ENCODE measurements at regions not wholly inside any gene's neighbourhood (a gene's known extent, or its start where the extent isn't known, plus 50 kb on each side); places are given as distances from the start of the nearest gene placed in this dataset.

DNA sequence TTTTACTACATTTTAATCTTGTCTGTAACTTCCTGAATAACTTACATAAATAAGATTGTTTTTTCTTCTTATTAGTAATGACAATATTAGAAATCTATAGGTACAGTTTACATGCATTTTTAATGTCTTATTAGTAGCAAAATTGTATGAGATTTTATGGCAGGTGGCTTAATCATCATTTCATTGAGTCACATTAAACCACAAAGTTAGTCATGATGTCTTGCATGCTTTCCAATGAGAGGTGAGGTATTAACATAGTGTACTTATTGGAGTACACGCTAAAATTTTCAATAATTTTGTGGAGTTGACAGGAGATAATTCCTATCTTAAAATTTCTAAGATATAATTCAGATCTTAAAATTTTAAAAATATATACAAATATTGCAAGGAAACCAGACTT, 989.6 kb upstream of the ARRDC3 start:
- TF ChIP-seq, protein P1, sequence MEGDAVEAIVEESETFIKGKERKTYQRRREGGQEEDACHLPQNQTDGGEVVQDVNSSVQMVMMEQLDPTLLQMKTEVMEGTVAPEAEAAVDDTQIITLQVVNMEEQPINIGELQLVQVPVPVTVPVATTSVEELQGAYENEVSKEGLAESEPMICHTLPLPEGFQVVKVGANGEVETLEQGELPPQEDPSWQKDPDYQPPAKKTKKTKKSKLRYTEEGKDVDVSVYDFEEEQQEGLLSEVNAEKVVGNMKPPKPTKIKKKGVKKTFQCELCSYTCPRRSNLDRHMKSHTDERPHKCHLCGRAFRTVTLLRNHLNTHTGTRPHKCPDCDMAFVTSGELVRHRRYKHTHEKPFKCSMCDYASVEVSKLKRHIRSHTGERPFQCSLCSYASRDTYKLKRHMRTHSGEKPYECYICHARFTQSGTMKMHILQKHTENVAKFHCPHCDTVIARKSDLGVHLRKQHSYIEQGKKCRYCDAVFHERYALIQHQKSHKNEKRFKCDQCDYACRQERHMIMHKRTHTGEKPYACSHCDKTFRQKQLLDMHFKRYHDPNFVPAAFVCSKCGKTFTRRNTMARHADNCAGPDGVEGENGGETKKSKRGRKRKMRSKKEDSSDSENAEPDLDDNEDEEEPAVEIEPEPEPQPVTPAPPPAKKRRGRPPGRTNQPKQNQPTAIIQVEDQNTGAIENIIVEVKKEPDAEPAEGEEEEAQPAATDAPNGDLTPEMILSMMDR (conservative IDR thresholded peaks at IDR 0.05), result no peak
- no peak for TF ChIP-seq ZFX (IDR thresholded peaks at IDR 0.05)
